HG03280 (cell line): ENCODE measurements at regions not wholly inside any gene's neighbourhood (a gene's known extent, or its start where the extent isn't known, plus 50 kb on each side); places are given as distances from the start of the nearest gene placed in this dataset.
"Not testable (repeated sequence)": the region's sequence is repeated elsewhere in the genome, so short reads cannot be mapped to it uniquely, and the experiment has no call there.

Source experiments
- ATAC-seq: cut with Tn5 transposase; IDR thresholded peaks from one replicate; pipeline ENCODE4 v1.9.1; 2021; ENCODE audit warnings: mild to moderate bottlenecking, moderate library complexity; ENCODE audit not compliant: unreplicated experiment

GRCh38 chr16:88161623-88162275, 210.5 kb downstream of the BANP start:
- not testable (repeated sequence) for ATAC-seq

GRCh38 chr16:88162778-88163177, 211.5 kb downstream of the BANP start:
- ATAC-seq, result not testable (repeated sequence)

- not testable (repeated sequence) for ATAC-seq
Observed at GRCh38 chr16:88164196-88165039, 213.2 kb downstream of the BANP start.

- not testable (repeated sequence) for ATAC-seq
Observed at GRCh38 chr16:88165040-88165544, 213.9 kb downstream of the BANP start.

- ATAC-seq, result not testable (repeated sequence)
Observed at GRCh38 chr16:88165683-88166082, 214.4 kb downstream of the BANP start.

DNA sequence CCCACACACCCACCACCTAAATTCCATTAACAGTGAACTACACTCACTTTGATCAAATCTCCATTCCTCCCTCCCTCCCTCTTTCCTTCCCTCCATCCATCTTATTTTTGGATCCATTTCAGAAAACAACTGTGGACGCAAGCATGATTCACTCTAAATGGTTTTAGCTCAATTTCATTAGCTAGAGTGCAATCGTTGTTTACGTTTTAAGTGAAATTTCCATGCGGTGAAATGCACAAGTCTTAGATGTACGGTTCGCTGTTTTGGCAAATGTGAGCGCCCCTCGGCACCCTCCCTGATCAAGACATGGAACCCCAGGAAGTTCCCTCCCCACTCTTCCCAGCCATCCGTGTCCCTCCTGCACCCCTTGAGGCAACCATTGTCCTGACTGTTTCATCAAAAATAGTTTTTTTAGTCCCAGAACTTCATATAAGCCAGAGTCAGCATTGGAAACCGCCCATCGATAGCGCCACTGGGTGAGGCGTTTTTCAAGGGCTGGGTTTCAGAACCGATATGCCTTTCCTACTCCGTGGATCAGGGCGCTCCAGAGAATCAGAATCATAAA, 215.1 kb downstream of the BANP start:
- ATAC-seq, result not testable (repeated sequence)

- not testable (repeated sequence) for ATAC-seq
Observed at GRCh38 chr16:88167798-88168556, 214.8 kb upstream of the ZNF469 start.

DNA sequence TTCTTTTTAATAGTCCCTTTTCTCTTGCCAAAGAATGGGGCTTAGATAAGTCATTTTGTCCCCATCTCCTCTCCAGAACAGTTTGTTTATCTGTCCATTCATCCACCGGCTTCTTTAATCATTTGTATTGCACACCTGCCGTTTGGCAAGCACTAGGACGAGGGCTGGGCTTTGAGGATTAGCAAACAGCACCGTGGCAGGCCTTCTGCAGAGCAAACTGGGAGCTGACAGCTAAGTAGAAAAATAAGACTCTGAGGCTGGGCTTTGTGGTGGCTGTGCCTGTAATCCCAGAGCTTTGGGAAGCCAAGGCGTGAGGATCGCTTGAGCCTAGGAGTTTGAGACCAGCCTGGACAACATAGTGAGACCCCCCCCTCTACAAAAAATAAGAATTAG, 214.2 kb upstream of the ZNF469 start:
- ATAC-seq, result not testable (repeated sequence)

- not testable (repeated sequence) for ATAC-seq
Observed at GRCh38 chr16:88169136-88169830, 213.5 kb upstream of the ZNF469 start.

DNA sequence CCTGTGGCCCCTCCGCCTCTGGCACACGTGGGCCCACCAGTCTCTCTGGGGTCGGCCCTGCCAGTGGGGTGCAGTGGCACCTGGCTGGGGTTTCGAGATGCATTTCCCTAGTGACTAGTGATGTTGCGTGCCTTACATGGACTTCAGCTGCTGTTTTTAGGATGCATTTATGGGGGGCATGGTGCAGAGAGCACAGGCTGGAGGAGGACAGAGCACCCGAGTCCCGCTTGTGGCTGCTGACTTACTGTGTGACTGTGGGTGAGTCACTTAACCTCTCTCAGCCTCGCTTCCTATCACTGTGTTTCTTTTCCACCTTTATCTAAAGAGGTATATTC, 213.0 kb upstream of the ZNF469 start:
- not testable (repeated sequence) for ATAC-seq

DNA sequence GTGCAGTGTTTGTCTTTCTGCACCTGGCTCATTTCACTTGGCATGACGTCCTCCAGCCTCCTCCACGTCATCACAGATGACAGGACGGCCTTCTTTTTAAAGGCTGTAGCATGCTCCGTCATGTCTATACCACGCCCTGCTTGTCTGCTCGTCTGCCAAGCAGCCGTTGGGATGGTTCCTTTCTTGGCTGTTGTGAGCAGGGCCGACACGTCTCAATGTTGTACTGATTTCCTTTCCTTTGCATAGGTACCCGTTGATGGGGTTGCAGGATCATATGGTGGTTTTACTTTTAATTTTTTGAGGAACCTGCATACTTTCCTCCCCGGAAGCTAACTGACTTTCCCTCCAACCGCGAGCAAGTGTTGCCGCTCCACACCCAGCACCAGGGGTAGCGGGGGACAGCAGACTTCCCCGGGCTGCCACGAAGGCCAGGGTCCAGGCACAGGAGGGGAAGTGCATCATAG, 212.2 kb upstream of the ZNF469 start:
- ATAC-seq, result no peak

DNA sequence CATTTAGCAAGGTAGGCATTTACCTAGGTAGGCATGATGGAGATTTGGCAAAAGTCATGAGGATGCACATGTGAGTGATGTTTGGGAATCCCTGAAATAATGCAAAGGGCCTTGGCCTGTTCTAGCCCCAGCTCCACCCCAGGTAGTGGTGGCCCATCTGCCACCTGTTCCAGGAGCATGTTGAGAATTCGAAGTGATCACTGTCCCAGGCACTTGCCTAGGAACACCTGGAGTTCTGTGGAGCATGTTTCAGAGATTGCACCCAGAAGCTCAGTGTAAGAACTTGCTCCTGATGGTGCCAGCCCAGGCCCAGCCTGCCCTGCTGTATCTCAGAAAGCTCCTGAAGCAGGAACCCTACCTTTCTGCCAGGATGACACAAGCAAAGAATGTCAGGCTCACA, 211.6 kb upstream of the ZNF469 start:
- not testable (repeated sequence) for ATAC-seq

DNA sequence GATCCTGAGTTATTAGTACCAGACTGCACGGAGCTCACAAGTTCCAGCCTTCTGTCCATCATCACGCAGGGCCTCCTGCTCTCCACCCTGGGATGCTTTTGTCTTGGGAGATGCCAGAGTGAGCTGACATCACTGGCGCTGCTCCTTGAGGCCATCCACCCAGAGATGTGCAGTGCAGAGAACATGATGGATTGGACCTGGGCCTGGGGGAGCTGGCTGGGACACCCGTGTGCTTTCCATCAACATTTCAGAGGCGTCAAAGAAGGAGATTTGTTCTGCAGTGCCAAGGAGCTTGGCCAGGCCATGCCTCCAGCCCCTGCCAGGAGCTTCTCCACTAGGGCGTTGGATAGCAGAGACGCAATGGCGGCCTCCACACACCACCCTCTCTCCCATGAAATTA, 206.6 kb upstream of the ZNF469 start:
- not testable (repeated sequence) for ATAC-seq

GRCh38 chr16:88176591-88177180, 206.1 kb upstream of the ZNF469 start:
- ATAC-seq, result not testable (repeated sequence)

DNA sequence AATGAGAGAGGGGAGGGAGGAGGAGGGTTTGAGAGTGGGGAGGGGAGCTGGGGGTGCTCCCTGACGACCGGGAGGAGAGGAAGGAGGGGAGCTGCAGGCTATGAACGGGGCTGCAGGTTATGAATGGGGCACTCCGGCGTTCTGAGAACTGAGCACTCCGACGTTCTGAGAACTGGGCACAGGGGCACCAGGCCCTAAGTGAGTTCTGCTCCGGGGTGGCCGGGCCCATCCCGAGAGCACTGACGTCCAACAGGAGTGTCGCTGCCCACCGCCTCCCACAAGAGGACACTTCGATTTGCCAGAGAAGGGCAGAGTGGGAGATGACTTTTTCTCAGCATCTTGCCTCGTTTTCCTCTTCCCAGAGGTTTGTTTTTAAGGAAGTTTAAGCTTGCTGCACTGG, 204.5 kb upstream of the ZNF469 start:
- ATAC-seq, result not testable (repeated sequence)

DNA sequence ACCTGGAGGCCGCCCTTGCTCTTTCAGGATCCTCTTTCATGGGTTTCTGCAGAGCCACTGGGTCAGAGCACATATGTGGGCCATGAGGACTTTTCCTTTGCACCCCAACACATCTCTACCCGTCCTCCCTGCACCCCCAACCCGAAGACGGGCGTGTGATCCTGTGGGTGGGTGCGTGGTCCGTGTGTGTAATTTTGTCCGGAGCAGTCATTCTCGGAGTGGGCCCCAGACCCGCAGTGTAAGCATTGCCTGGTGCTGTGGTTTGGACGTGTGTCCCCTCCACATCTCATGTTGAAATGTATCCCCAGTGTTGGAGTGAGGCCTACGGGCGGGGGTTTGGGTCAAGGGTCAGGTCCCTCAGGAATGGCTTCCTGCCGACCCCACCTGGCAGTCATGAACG, 203.9 kb upstream of the ZNF469 start:
- not testable (repeated sequence) for ATAC-seq

GRCh38 chr16:88182967-88183881, 199.5 kb upstream of the ZNF469 start:
- not testable (repeated sequence) for ATAC-seq

- not testable (repeated sequence) for ATAC-seq
Observed at GRCh38 chr16:88184053-88184452, 198.7 kb upstream of the ZNF469 start.
